ENCODE measurements at regions not wholly inside any gene's neighbourhood (a gene's known extent, or its start where the extent isn't known, plus 50 kb on each side); places are given as distances from the start of the nearest gene placed in this dataset.

GRCh38 chr13:47158593-47158992 is 261.7 kb upstream of the HTR2A start:
- Histone ChIP-seq H4K5ac (ENCODE audit: low read depth, low read length) (no peak overlapping the region), H2AK9ac (replicated peaks; ENCODE audit: low read depth, low read length, poor library complexity) (no peak overlapping the region), H3K4me2 (ENCODE audit: low read depth, low read length) (no peak overlapping the region), H3K4ac (ENCODE audit: low read depth, low read length) (no peak overlapping the region), H3K36me3 (ENCODE audit: control insufficient read depth, insufficient read depth, low read length) (no peaks in the 10 kb centered on the region), H3K23ac (ENCODE audit: low read depth, low read length) (no peak overlapping the region), H2BK20ac (ENCODE audit: low read depth, low read length) (no peak overlapping the region), H3K9me1 (ENCODE audit: insufficient read depth, low read length) (no peaks in the 10 kb centered on the region), H3K4me1 (ENCODE audit: control insufficient read depth, insufficient read depth, low read length) (no peaks in the 10 kb centered on the region), H2BK15ac (ENCODE audit: low read depth, low read length) (no peak overlapping the region), H4K20me1 (ENCODE audit: insufficient read depth, low read length) (no peaks in the 10 kb centered on the region), H4K91ac (ENCODE audit: insufficient read depth, low read depth, low read length) (no peak overlapping the region), H3K9ac (ENCODE audit: low read depth, low read length) (no peak overlapping the region), H2AK5ac (ENCODE audit: low read depth, low read length) (no peak overlapping the region), H2BK5ac (ENCODE audit: low read depth, low read length, poor library complexity, severe bottlenecking) (no peak overlapping the region), H3K27ac (ENCODE audit: insufficient read depth, low read length) (no peak overlapping the region), H3K9me3 (ENCODE audit: control insufficient read depth, insufficient read depth, low read length) (no peaks in the 10 kb centered on the region), H3K18ac (ENCODE audit: low read depth, low read length) (no peak overlapping the region), H3K79me1 (ENCODE audit: low read depth in 1 of 2, low read length in 2 of 2) (no peaks in the 10 kb centered on the region), H2AFZ (replicated peaks; ENCODE audit: low read length, poor library complexity) (no peak overlapping the region), H3K56ac (ENCODE audit: extremely low read depth, insufficient read depth, low read length) (no peak overlapping the region), H3K14ac (replicated peaks; ENCODE audit: low read depth, low read length) (no peak overlapping the region), H4K8ac (ENCODE audit: low read depth in 2 of 2, low read length in 2 of 2) (no peak overlapping the region), H2BK120ac (ENCODE audit: low read depth, low read length) (no peak overlapping the region), H3K27me3 (ENCODE audit: control insufficient read depth, insufficient read depth, low read length) (no peaks in the 10 kb centered on the region), H3K4me3 (ENCODE audit: insufficient read depth, low read depth, low read length) (no peak overlapping the region)
- dilution Hi-C loops (cut with HindIII; ENCODE audit: low sequenced_read_pairs, unreplicated experiment) (no loop called here), in situ Hi-C loops (cut with MboI; ENCODE audit: low sequenced_read_pairs) (no loop called here), intact Hi-C loops (cut with micrococcal nuclease) (no loop called here)
- TF ChIP-seq CEBPB (IDR thresholded peaks at IDR 0.05; ENCODE audit: low read depth, low read length), result no peak
- no peak for TF ChIP-seq SMC3 (IDR thresholded peaks at IDR 0.05; ENCODE audit: low read depth, low read length)
- no peak for TF ChIP-seq ELK1 (IDR thresholded peaks at IDR 0.05; ENCODE audit: borderline replicate concordance, low read depth, low read length)
- no peak for TF ChIP-seq MAFK (IDR thresholded peaks at IDR 0.05; ENCODE audit: low read depth, low read length)
- TF ChIP-seq POLR2A (IDR thresholded peaks at IDR 0.05; ENCODE audit: low read depth, low read length), result no peak
- TF ChIP-seq FOS (IDR thresholded peaks at IDR 0.05; ENCODE audit: low read depth, low read length), result no peak
- TF ChIP-seq RFX5 (IDR thresholded peaks at IDR 0.05; ENCODE audit: low read depth, low read length), result no peak
- no peak for TF ChIP-seq CTCF (conservative IDR thresholded peaks at IDR 0.05; ENCODE audit: low read depth, low read length)
- TF ChIP-seq MAZ (IDR thresholded peaks at IDR 0.05; ENCODE audit: borderline replicate concordance, low read depth, low read length), result no peak
- TF ChIP-seq NFE2L2 (IDR thresholded peaks at IDR 0.05; ENCODE audit: low read depth, low read length), result no peak
- TF ChIP-seq MXI1 (IDR thresholded peaks at IDR 0.05; ENCODE audit: borderline replicate concordance, low read depth, low read length), result no peak
- TF ChIP-seq RAD21 (IDR thresholded peaks at IDR 0.05; ENCODE audit: low read length), result no peak
- TF ChIP-seq CHD1 (IDR thresholded peaks at IDR 0.05; ENCODE audit: low read depth, low read length), result no peak
- ATAC-seq (ENCODE audit: low read depth) (no peak), DNase-seq (no peak)
- POLR2A ChIA-PET (ENCODE audit: unreplicated experiment), result no interaction called here
- no CpG with 5 or more reads among the region's 2 CpGs for WGBS, 2 experiments (ENCODE audit: extremely low coverage in 2 of 2, insufficient read length in 1 of 2)
- no TSS peak for BruUV-seq (replicated peaks)
- CTCF ChIA-PET, result no interaction called here
